ENCODE measurements at regions not wholly inside any gene's neighbourhood (a gene's known extent, or its start where the extent isn't known, plus 50 kb on each side); places are given as distances from the start of the nearest gene placed in this dataset.

GRCh38 chr10:33095867-33096815 is 138.1 kb upstream of the ITGB1 start:
- Histone ChIP-seq H3K4me2 (ENCODE audit: low read length) (peak overlapping the region; percentile 69), H3K9me3 (ENCODE audit: insufficient read depth, low read length) (peaks cover 14% of the 10 kb centered on the region; the same call in 1 of the 2 replicates), H3K4me3 (ENCODE audit: low read length) (peak overlapping the region; percentile 19; the same call in 1 of the 2 replicates), H3K9ac (ENCODE audit: low read length) (no peak overlapping the region), H3K27me3 (ENCODE audit: low read depth, low read length) (no peaks in the 10 kb centered on the region), H4K20me1 (ENCODE audit: insufficient read depth, low read length) (no peaks in the 10 kb centered on the region), H3K79me2 (ENCODE audit: low read length) (no peaks in the 10 kb centered on the region), H2AFZ (ENCODE audit: low read depth, low read length) (no peak overlapping the region), H3K27ac (ENCODE audit: low read length) (no peak overlapping the region), H3K36me3 (replicated peaks; ENCODE audit: low read depth, low read length) (peaks cover 4% of the 10 kb centered on the region), H3K4me1 (ENCODE audit: low read length) (peaks cover 46% of the 10 kb centered on the region)
- TF ChIP-seq CTCF (IDR thresholded peaks at IDR 0.05; ENCODE audit: low read depth, low read length) (no peak), EZH2phosphoT487 (IDR thresholded peaks at IDR 0.05; ENCODE audit: low read depth) (no peak)

- H4K20me1 ChIP-seq (ENCODE audit: insufficient read depth, low read length) = no peaks in the 10 kb centered on the region
- H3K79me2 ChIP-seq (ENCODE audit: low read length) = no peaks in the 10 kb centered on the region
- H3K9me3 ChIP-seq (ENCODE audit: insufficient read depth, low read length) = peaks cover 14% of the 10 kb centered on the region; the same call in 1 of the 2 replicates
- no peak overlapping the region for H3K4me3 ChIP-seq (ENCODE audit: low read length)
- H3K27me3 ChIP-seq (ENCODE audit: low read depth, low read length) = peaks cover 2% of the 10 kb centered on the region; the same call in 1 of the 2 replicates
- H2AFZ ChIP-seq (ENCODE audit: low read depth, low read length) = no peak overlapping the region
- peaks cover 41% of the 10 kb centered on the region for H3K4me1 ChIP-seq (ENCODE audit: low read length)
- H3K36me3 ChIP-seq (replicated peaks; ENCODE audit: low read depth, low read length) = peaks cover 4% of the 10 kb centered on the region
- H3K4me2 ChIP-seq (ENCODE audit: low read length) = no peak overlapping the region
- no peak overlapping the region for H3K9ac ChIP-seq (ENCODE audit: low read length)
- TF ChIP-seq CTCF (IDR thresholded peaks at IDR 0.05; ENCODE audit: low read depth, low read length) (no peak), EZH2phosphoT487 (IDR thresholded peaks at IDR 0.05; ENCODE audit: low read depth) (no peak)
- no peak overlapping the region for H3K27ac ChIP-seq (ENCODE audit: low read length)
Measured at GRCh38 chr10:33094263-33095051, 136.4 kb upstream of the ITGB1 start.

- Histone ChIP-seq H3K79me2 (ENCODE audit: low read length) (no peaks in the 10 kb centered on the region), H3K4me2 (ENCODE audit: low read length) (peak overlapping the region; percentile 41), H3K27ac (ENCODE audit: low read length) (no peak overlapping the region), H3K4me1 (ENCODE audit: low read length) (peaks cover 34% of the 10 kb centered on the region), H3K36me3 (replicated peaks; ENCODE audit: low read depth, low read length) (peaks cover 4% of the 10 kb centered on the region), H3K9me3 (ENCODE audit: insufficient read depth, low read length) (peaks cover 14% of the 10 kb centered on the region; the same call in 1 of the 2 replicates), H3K27me3 (ENCODE audit: low read depth, low read length) (peaks cover 2% of the 10 kb centered on the region; the same call in 1 of the 2 replicates), H3K4me3 (ENCODE audit: low read length) (no peak overlapping the region), H4K20me1 (ENCODE audit: insufficient read depth, low read length) (no peaks in the 10 kb centered on the region), H2AFZ (ENCODE audit: low read depth, low read length) (no peak overlapping the region), H3K9ac (ENCODE audit: low read length) (no peak overlapping the region)
- TF ChIP-seq EZH2phosphoT487 (IDR thresholded peaks at IDR 0.05; ENCODE audit: low read depth) = no peak
- TF ChIP-seq CTCF (IDR thresholded peaks at IDR 0.05; ENCODE audit: low read depth, low read length) = no peak
Measured at GRCh38 chr10:33093362-33093761, 135.3 kb upstream of the ITGB1 start.

- Histone ChIP-seq H3K27me3 (ENCODE audit: low read depth, low read length) (peaks cover 2% of the 10 kb centered on the region; the same call in 1 of the 2 replicates), H3K36me3 (replicated peaks; ENCODE audit: low read depth, low read length) (peaks cover 4% of the 10 kb centered on the region), H4K20me1 (ENCODE audit: insufficient read depth, low read length) (no peaks in the 10 kb centered on the region), H3K9ac (ENCODE audit: low read length) (no peak overlapping the region), H3K4me1 (ENCODE audit: low read length) (peaks cover 37% of the 10 kb centered on the region), H2AFZ (ENCODE audit: low read depth, low read length) (no peak overlapping the region), H3K9me3 (ENCODE audit: insufficient read depth, low read length) (peaks cover 14% of the 10 kb centered on the region; the same call in 1 of the 2 replicates), H3K27ac (ENCODE audit: low read length) (no peak overlapping the region), H3K79me2 (ENCODE audit: low read length) (no peaks in the 10 kb centered on the region), H3K4me3 (ENCODE audit: low read length) (no peak overlapping the region), H3K4me2 (ENCODE audit: low read length) (no peak overlapping the region)
- TF ChIP-seq EZH2phosphoT487 (IDR thresholded peaks at IDR 0.05; ENCODE audit: low read depth) (no peak), CTCF (IDR thresholded peaks at IDR 0.05; ENCODE audit: low read depth, low read length) (no peak)
Measured at GRCh38 chr10:33092596-33092995, 134.6 kb upstream of the ITGB1 start.
